HepG2 (cell line): ENCODE measurements at regions not wholly inside any gene's neighbourhood (a gene's known extent, or its start where the extent isn't known, plus 50 kb on each side); places are given as distances from the start of the nearest gene placed in this dataset.
A peak's percentile ranks its signal among the peaks of the same experiment; 100 is the strongest.

Source experiments
- ADNP ChIP-seq: sonication (generic); formaldehyde crosslinking; IDR thresholded peaks from 2 replicates; pipeline ENCODE4 v1.4.0; 2020; ENCODE audit warnings: missing genetic modification reagents
- CEBPZ ChIP-seq: IDR thresholded peaks from 2 replicates; pipeline ENCODE4 v1.6.1; 2012; ENCODE audit warnings: low read length, improper control_type of control experiment
- DPF2 ChIP-seq: sonication (generic); formaldehyde crosslinking; IDR thresholded peaks from 2 replicates; pipeline ENCODE4 v1.4.0; 2020; ENCODE audit warnings: mild to moderate bottlenecking, low read depth, missing genetic modification reagents, borderline replicate concordance
- FOXJ3 ChIP-seq: sonication (generic); formaldehyde crosslinking; IDR thresholded peaks from 2 replicates; pipeline ENCODE4 v1.4.0; 2020; ENCODE audit warnings: missing genetic modification reagents, mild to moderate bottlenecking, borderline replicate concordance
- HNF4A ChIP-seq: sonication (generic); formaldehyde crosslinking; IDR thresholded peaks from 2 replicates; pipeline ENCODE4 v1.4.0; 2020; ENCODE audit warnings: missing genetic modification reagents
- HOXD1 ChIP-seq: sonication (generic); formaldehyde crosslinking; IDR thresholded peaks from 2 replicates; pipeline ENCODE4 v1.5.0; 2020; ENCODE audit warnings: missing genetic modification reagents
- MAZ ChIP-seq, 2 experiments: sonication (generic) in 1 of 2; formaldehyde crosslinking in 1 of 2; IDR thresholded peaks; 2 replicates each; pipeline versions ENCODE4 v1.5.0 to v1.6.1; 2012 to 2020; ENCODE audit warnings: low read depth in 2 of 2, mild to moderate bottlenecking in 2 of 2, borderline replicate concordance in 1 of 2, improper control_type of control experiment in 1 of 2, low read length in 1 of 2, missing genetic modification reagents in 1 of 2, moderate library complexity in 1 of 2
- PCBP2 ChIP-seq: fragments of 200-400 bp; formaldehyde crosslinking; optimal IDR thresholded peaks from 2 replicates; pipeline ENCODE3; 2018; ENCODE audit warnings: low read length, low read depth; ENCODE audit not compliant: poor library complexity, severe bottlenecking
- PHF8 ChIP-seq: sonication (generic); formaldehyde crosslinking; IDR thresholded peaks from 2 replicates; pipeline ENCODE4 v1.5.0; 2020; ENCODE audit warnings: missing genetic modification reagents
- PPARG ChIP-seq: conservative IDR thresholded peaks from 2 replicates; pipeline ENCODE4 v1.6.1; 2016; ENCODE audit warnings: missing biosample characterization, missing genetic modification reagents
- REPIN1 ChIP-seq: sonication (generic); formaldehyde crosslinking; IDR thresholded peaks from 2 replicates; pipeline ENCODE4 v1.8.0; 2022; ENCODE audit warnings: missing genetic modification reagents, low read depth, mild to moderate bottlenecking, borderline replicate concordance
- RORA ChIP-seq: sonication (generic); formaldehyde crosslinking; IDR thresholded peaks from 2 replicates; pipeline ENCODE4 v1.5.0; 2020; ENCODE audit warnings: mild to moderate bottlenecking, missing genetic modification reagents, moderate library complexity
- RXRB ChIP-seq: IDR thresholded peaks from 2 replicates; pipeline ENCODE4 v1.6.1; 2016; ENCODE audit warnings: borderline replicate concordance, missing genetic modification reagents, missing compliant biosample characterization
- SMAD3 ChIP-seq: sonication (generic); formaldehyde crosslinking; IDR thresholded peaks from 2 replicates; pipeline ENCODE4 v1.4.0; 2020; ENCODE audit warnings: missing genetic modification reagents
- TAF1 ChIP-seq: sonication (generic); formaldehyde crosslinking; IDR thresholded peaks from 2 replicates; pipeline ENCODE4 v1.4.0; 2020; ENCODE audit warnings: missing genetic modification reagents
- TIGD3 ChIP-seq: sonication (generic); formaldehyde crosslinking; IDR thresholded peaks from 2 replicates; pipeline ENCODE4 v1.5.1; 2020; ENCODE audit warnings: mild to moderate bottlenecking, missing genetic modification reagents, borderline replicate concordance
- ZFAT ChIP-seq: sonication (generic); formaldehyde crosslinking; conservative IDR thresholded peaks from 2 replicates; pipeline ENCODE4 v1.8.1; 2023; ENCODE audit warnings: missing genetic modification reagents, inconsistent platforms
- ZNF143 ChIP-seq: sonication (generic); formaldehyde crosslinking; IDR thresholded peaks from 2 replicates; pipeline ENCODE4 v1.4.0; 2020; ENCODE audit warnings: missing genetic modification reagents
- ZNF24 ChIP-seq: fragments of 450-650 bp; IDR thresholded peaks from 2 replicates; pipeline ENCODE4 v1.6.1; 2017; ENCODE audit warnings: antibody characterized with exemption, mild to moderate bottlenecking
- ZNF337 ChIP-seq: sonication (generic); formaldehyde crosslinking; IDR thresholded peaks from 2 replicates; pipeline ENCODE4 v1.5.1; 2020; ENCODE audit warnings: missing genetic modification reagents, low read depth, mild to moderate bottlenecking, borderline replicate concordance
- ZNF562 ChIP-seq: sonication (generic); formaldehyde crosslinking; IDR thresholded peaks from 2 replicates; pipeline ENCODE4 v1.8.0; 2022; ENCODE audit warnings: missing genetic modification reagents, borderline replicate concordance
- TF ChIP-seq, protein P1 (sequence below): sonication (generic); formaldehyde crosslinking; IDR thresholded peaks from 2 replicates; pipeline ENCODE4 v1.4.0; 2020; ENCODE audit warnings: missing genetic modification reagents
- TF ChIP-seq, protein P2 (sequence below): sonication (generic); formaldehyde crosslinking; IDR thresholded peaks from 2 replicates; pipeline ENCODE4 v1.8.0; 2022; ENCODE audit warnings: mild to moderate bottlenecking, missing genetic modification reagents, moderate library complexity

- TF ChIP-seq, protein P1, sequence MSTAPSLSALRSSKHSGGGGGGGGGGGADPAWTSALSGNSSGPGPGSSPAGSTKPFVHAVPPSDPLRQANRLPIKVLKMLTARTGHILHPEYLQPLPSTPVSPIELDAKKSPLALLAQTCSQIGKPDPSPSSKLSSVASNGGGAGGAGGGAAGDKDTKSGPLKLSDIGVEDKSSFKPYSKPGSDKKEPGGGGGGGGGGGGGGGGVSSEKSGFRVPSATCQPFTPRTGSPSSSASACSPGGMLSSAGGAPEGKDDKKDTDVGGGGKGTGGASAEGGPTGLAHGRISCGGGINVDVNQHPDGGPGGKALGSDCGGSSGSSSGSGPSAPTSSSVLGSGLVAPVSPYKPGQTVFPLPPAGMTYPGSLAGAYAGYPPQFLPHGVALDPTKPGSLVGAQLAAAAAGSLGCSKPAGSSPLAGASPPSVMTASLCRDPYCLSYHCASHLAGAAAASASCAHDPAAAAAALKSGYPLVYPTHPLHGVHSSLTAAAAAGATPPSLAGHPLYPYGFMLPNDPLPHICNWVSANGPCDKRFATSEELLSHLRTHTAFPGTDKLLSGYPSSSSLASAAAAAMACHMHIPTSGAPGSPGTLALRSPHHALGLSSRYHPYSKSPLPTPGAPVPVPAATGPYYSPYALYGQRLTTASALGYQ (CRISPR knock-in tag) = 0 out of 2 replicates have a peak, but pooled peaks have one; percentile 40
- TF ChIP-seq PCBP2 = no peak
- peak; percentile 79 for TF ChIP-seq RXRB (CRISPR knock-in tag)
- TF ChIP-seq FOXJ3 (CRISPR knock-in tag) = peak; percentile 39; the same call in 1 of the 2 replicates
- TF ChIP-seq MAZ (IDR thresholded peaks at IDR 0.05; ENCODE audit: borderline replicate concordance, low read depth, low read length) = no peak
- TF ChIP-seq MAZ (CRISPR knock-in tag; IDR thresholded peaks at IDR 0.05; ENCODE audit: low read depth) = no peak
- no peak for TF ChIP-seq CEBPZ
- TF ChIP-seq DPF2 (CRISPR knock-in tag) = peak; percentile 57; the same call in 1 of the 2 replicates
- TF ChIP-seq ZNF24 = no peak
- peak; percentile 75 for TF ChIP-seq HNF4A
- no peak for TF ChIP-seq ZNF337 (CRISPR knock-in tag)
- TF ChIP-seq TAF1 (CRISPR knock-in tag) = no peak
- TF ChIP-seq ZFAT (CRISPR knock-in tag) = no peak
- no peak for TF ChIP-seq ADNP (CRISPR knock-in tag)
- TF ChIP-seq ZNF143 = no peak
- TF ChIP-seq REPIN1 (CRISPR knock-in tag) = peak; percentile 50; the same call in 1 of the 2 replicates
- no peak for TF ChIP-seq HOXD1
- TF ChIP-seq, protein P2, sequence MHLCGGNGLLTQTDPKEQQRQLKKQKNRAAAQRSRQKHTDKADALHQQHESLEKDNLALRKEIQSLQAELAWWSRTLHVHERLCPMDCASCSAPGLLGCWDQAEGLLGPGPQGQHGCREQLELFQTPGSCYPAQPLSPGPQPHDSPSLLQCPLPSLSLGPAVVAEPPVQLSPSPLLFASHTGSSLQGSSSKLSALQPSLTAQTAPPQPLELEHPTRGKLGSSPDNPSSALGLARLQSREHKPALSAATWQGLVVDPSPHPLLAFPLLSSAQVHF (CRISPR knock-in tag) = no peak
- no peak for TF ChIP-seq TIGD3 (CRISPR knock-in tag)
- TF ChIP-seq SMAD3 (CRISPR knock-in tag) = 0 out of 2 replicates have a peak, but pooled peaks have one; percentile 42
- TF ChIP-seq ZNF562 (CRISPR knock-in tag) = no peak
- TF ChIP-seq RORA (CRISPR knock-in tag) = no peak
- no peak for TF ChIP-seq PHF8 (CRISPR knock-in tag)
- TF ChIP-seq PPARG (CRISPR knock-in tag) = 0 out of 2 replicates have a peak, but pooled peaks have one; percentile 41
These were observed 74.8 kb upstream of the FOXN3 start (continued) for GRCh38 chr14:89491711-89492381.
